Gastroesophageal sphincter (tissue), 3 donors: ENCODE measurements at regions not wholly inside any gene's neighbourhood (a gene's known extent, or its start where the extent isn't known, plus 50 kb on each side); places are given as distances from the start of the nearest gene placed in this dataset.

Experiments used
- POLR2A ChIP-seq, 2 donors: fragments of 450-650 bp; IDR thresholded peaks; one replicate each; pipeline ENCODE4 v1.6.1; 2017; ENCODE audit warnings: antibody characterized with exemption in 2 of 2, mild to moderate bottlenecking in 2 of 2, moderate library complexity in 1 of 2
- TF ChIP-seq, protein P1 (sequence below), 4 experiments: fragments of 200-600 bp in 2 of 4; fragments of 450-650 bp in 2 of 4; sonication (generic) in 1 of 4; IDR thresholded peaks; one replicate each; pipeline ENCODE4 v1.5.1; 2017 to 2019; ENCODE audit warnings: antibody characterized with exemption in 4 of 4, mild to moderate bottlenecking in 2 of 4, moderate library complexity in 2 of 4

DNA sequence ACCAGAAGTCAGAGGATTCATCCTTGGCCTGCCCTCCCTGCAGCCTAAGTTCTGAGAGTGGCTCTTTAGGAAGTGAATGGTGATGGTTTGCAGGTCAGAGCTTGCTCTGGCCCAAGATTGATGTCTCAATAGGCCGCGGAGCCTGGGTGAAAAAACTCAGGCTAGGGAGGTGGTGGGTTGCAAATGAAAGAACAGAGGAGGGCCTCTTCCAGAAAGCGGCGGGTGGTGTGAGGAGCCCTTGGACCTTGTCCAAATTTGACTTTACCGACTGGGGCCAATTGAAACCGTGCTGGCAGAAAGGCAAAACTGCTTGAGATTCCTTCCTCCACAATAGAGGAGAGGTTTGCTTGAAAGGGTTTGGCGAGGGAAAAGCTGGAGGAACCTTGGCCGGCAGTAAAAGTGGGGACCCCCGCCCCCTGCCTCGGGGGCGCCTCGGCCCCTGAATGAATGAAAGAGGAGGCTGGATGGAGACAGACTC is 331.3 kb downstream of the SEC14L1 start:
- TF ChIP-seq, protein P1, sequence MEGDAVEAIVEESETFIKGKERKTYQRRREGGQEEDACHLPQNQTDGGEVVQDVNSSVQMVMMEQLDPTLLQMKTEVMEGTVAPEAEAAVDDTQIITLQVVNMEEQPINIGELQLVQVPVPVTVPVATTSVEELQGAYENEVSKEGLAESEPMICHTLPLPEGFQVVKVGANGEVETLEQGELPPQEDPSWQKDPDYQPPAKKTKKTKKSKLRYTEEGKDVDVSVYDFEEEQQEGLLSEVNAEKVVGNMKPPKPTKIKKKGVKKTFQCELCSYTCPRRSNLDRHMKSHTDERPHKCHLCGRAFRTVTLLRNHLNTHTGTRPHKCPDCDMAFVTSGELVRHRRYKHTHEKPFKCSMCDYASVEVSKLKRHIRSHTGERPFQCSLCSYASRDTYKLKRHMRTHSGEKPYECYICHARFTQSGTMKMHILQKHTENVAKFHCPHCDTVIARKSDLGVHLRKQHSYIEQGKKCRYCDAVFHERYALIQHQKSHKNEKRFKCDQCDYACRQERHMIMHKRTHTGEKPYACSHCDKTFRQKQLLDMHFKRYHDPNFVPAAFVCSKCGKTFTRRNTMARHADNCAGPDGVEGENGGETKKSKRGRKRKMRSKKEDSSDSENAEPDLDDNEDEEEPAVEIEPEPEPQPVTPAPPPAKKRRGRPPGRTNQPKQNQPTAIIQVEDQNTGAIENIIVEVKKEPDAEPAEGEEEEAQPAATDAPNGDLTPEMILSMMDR (IDR thresholded peaks at IDR 0.05) = no peak
- no peak for TF ChIP-seq POLR2A (IDR thresholded peaks at IDR 0.05)
